ENCODE measurements at regions not wholly inside any gene's neighbourhood (a gene's known extent, or its start where the extent isn't known, plus 50 kb on each side); places are given as distances from the start of the nearest gene placed in this dataset.
"Not testable (repeated sequence)": the region's sequence is repeated elsewhere in the genome, so short reads cannot be mapped to it uniquely, and the experiment has no call there.

DNA sequence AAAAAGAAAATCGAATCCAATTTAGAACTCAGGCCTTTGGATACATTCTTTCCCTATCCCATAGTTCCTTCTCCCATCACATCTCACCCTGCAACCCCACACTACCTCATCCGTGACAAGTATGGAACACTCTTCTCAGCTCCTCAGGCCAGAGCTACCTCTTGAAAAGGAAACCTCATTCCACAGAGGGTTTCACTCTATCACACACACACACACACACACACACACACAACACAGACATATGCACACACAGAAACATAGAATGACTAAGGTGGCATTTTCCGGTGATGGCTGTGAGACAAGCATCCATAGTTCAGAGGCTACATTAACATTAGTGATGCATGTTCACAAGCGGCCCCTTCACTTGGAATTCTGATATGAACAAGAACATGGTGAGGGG is 122.0 kb upstream of the HES1 start:
- intact Hi-C loops (cut with DNase I) = loop anchor here (5.0 kb wide), 1 partner anchor 33 kb away; no protein-coding TSS in a partner anchor
- DNase-seq (ENCODE audit: low spot score) = no peak

DNA sequence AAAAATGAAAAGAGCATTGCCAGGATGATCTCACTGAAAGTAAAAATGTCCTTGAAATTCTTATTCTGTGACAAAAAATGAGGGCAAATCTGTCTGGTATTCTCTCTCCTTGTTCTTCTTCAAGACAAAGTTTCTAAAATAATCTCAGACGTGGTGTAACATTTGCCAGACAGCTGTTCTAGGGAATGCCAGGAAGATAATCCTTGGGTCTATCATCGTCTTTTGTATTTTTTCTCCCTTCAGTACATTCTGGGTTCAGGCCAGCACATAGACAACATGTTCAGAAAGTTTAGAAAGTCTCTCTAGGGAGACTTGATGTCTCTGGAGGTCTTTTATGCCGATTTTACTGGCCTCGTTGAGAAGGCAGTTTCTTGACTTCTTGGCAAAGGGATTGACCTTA is 121.2 kb upstream of the HES1 start:
- DNase-seq (ENCODE audit: low spot score) = no peak
- intact Hi-C loops (cut with DNase I) = loop anchor here (5.0 kb wide), 1 partner anchor 33 kb away; no protein-coding TSS in a partner anchor

DNA sequence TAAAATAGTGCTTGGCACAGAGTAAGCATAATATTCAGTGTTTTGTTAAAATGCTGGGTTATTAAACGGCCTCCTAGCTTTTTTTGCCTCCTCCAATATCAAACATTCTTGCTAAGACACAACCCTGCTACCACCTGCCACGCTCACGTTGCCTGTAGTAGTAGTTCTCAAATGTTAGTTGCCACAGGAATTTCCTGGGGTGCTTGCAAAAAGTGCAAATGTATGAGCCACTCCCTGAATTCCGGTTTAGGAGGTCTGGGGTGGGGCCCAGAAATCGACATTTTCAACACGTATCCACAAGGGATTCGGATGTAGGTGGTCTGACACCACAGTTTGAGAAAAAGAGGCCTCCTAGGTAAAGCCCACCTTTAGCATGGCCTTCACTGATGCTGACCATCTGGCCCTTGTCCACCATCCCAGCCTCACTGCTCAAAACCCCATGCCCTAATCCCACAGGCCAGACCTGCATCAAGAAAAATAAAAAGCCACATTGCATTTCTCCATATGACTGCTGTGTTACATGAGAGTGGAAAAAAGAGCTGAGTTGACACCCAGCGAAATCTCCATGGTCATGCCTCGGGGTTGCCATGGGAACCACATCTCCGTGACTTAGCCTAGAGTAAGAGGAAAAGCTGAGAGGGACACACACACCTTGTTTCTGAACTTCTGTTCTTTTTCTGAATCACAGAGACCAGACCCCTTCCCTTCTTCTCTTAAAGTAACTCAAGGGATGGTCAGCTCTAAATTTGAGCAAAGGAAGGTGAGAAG is 116.4 kb upstream of the HES1 start:
- intact Hi-C loops (cut with DNase I) = no loop called here
- DNase-seq (ENCODE audit: low spot score) = no peak

DNA sequence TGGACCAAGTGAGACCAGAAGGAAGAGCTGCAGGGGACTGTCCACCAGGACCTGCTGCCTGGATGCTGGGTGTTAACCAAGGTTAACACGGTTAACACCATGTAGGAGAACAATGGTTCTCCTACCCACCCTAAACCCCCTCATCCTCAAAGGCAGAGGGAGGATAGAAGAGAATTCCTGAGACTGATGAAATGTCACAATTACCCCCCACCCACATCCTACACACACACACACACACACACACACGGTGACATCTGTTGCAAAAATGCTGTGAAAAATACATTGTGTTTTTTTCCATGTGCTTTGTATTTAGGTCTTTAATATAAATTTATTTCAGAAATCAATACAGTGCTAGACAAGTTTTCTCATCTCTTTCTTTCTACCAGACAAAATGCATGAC is 113.9 kb upstream of the HES1 start:
- no peak for DNase-seq (ENCODE audit: low spot score)
- intact Hi-C loops (cut with DNase I) = no loop called here

DNA sequence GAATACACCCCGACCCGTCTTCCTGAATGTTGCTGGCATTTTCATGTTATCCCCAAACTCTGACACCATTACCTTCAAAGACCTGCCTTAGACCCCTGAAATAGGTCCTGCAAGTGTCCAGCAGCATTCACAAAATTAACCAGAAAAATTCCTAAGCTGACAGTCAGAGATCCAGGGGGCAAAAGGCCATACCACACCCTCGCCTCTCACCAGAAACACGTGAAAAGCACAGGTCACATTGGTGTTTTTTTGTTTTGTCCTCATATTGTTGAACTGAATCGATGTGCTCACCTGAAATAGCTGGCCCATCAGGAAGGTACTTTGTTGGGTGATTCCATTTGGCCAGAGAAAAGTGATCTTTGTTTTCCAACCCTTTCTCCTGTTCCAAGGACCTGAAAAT is 113.1 kb upstream of the HES1 start:
- intact Hi-C loops (cut with DNase I) = no loop called here
- no peak for DNase-seq (ENCODE audit: low spot score)

DNA sequence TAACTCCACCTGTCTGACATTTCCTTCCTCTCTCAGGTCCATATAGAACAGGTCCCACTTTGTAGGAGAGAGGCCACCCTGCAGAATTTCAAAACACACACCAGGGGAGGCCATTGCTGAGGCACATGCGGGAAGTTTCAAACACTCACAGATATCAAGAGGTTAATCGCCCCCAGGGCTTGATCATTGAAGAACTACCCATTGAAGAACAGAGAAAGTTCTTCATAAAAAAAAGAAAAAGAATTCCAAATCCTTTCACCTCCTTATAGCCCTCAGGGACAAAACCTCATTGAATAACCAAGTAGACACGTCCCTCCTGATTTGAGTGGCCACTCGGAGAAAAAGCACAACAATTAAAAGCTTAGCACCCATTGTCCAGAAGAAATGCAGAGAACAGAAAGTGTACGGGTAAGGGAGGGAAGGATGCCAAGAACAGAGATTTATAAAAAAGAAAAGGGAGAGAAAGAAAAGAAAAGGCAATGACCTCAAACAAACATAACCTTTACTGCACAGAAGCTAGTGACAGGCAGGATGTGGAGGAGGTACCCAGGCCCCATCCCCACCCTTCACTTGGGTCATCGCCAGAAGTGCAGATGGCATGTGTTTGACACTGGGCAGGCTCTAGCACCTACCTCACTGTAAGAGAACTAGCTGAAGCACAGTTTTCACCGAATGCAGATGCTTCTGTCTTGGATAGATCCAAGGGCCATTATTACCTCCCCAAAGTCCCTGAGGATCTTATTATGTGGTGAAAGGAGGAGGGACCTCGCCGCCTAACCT is 112.3 kb upstream of the HES1 start:
- intact Hi-C loops (cut with DNase I) = no loop called here
- no peak for DNase-seq (ENCODE audit: low spot score)

DNA sequence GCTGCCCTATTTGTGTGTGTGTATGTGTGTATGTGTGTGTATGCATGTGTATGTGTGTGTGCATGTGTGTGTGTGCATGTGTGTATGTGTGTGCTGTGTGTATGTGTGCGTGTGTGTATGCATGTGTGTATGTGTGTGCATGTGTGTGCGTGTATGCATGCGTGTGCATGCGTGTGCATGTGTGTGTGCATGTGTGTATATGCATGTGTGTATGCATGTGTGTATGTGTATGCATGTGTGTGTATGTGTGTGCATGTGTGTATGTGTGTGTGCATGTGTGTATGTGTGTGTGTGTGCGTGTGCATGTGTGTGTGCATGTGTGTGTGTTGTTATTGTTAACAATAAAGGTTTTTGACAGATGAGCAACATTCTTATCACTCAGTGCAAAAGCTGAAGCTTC is 110.8 kb upstream of the HES1 start:
- intact Hi-C loops (cut with DNase I) = no loop called here
- no peak for DNase-seq (ENCODE audit: low spot score)

DNA sequence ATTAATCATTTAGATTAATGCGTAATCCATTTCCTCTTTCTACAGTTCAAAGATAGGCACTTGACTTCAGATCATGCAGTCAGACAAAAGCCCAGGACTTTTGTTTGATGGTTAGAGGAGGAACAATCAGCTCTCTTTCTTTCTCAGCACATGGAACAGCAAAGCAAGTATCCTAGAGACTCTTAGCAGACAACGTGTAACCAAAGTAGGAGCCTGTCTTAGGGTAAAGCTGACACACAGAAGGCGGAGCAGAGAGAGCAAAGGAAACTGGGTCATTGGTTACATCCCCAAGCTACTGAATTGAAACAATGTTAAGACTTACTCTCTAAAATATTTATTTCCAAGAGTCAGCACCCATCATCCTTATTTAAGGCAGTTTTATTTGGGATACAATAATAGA is 110.0 kb upstream of the HES1 start:
- DNase-seq (ENCODE audit: low spot score) = no peak
- intact Hi-C loops (cut with DNase I) = no loop called here

DNA sequence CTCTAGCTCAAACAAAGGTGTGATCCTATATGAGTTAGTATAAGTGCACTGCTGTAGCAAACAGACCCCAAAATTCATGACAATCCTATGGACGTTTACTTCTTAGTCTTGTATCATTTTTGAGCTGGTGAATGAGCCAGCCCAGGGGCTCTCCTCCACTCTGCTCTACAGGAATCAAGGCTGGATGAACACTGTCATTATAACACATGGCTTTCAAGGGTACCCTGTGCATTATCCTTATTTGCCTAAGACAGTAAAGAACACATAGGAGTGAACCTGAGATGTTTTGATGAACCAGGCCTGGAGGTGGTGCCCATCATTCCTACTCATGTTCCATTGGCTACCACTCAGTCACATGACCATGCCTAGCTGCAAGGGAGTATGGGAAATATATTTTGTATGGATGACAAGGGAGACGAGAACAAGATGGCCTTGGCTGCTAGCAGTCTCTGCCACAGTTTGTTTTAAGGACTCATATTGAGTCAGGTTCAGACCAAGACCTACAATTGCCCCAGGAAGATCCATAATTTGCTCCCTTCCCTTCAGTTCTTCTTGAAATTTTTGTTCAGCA is 107.4 kb upstream of the HES1 start:
- DNase-seq (ENCODE audit: low spot score) = no peak
- intact Hi-C loops (cut with DNase I) = no loop called here

DNA sequence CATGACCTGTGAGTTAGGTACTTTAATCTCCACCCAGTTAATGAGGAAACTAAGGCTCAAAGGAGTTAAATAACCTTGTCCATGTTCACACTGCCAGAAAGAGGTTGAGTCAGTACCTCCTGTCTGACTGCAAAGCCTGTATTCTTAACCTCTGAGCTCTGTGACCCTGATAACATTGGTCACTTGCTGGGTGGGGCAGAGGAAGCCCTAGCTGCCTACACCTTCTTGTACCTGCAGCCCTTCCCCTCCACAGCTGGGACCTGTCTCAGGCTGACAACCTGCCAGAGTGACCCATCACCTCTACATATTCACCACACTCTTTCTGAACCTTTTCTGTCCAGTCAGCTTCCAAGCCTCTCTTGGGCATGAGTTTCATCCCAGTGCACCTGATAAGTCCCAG is 106.1 kb upstream of the HES1 start:
- intact Hi-C loops (cut with DNase I) = no loop called here
- no peak for DNase-seq (ENCODE audit: low spot score)

DNA sequence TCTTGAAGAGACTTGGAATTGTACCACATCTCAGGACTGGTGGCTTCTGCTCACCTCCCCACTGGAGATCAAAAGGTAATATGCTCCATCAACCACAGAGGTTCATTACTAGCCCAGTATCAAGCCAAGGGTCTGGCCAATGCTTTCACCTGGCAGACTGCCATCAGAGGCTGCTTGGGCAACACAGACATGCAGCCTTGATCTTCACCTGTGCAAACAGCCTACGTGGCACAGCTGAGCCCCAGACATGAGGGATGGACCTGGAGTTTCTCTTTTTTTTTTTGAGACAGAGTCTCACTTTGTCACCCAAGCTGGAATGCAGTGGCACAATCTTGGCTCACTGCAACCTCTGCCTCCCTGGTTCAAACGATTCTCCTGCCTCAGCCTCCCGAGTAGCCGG is 105.6 kb upstream of the HES1 start:
- intact Hi-C loops (cut with DNase I) = no loop called here
- no peak for DNase-seq (ENCODE audit: low spot score)

DNA sequence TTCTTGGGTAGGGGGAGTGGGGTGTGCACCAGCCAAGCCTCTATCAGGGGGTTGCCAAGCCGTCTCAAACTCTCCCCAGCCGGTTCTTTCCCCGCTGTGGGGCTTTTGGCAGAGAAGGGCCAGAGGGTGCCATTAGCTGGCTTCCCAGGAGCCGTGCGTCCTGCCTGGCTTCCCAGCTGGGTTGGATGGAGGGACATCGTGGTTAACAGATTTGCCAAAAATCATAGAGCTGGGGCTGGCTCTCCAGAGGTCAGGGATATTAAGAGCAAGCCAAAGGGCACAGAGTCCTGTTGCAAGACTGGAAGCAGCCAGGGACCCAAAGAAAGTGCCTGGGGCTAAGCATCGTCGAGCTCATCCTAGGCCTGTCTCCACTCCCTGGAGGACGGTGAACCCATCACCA is 104.6 kb upstream of the HES1 start:
- intact Hi-C loops (cut with DNase I) = no loop called here
- DNase-seq (ENCODE audit: low spot score) = no peak

DNA sequence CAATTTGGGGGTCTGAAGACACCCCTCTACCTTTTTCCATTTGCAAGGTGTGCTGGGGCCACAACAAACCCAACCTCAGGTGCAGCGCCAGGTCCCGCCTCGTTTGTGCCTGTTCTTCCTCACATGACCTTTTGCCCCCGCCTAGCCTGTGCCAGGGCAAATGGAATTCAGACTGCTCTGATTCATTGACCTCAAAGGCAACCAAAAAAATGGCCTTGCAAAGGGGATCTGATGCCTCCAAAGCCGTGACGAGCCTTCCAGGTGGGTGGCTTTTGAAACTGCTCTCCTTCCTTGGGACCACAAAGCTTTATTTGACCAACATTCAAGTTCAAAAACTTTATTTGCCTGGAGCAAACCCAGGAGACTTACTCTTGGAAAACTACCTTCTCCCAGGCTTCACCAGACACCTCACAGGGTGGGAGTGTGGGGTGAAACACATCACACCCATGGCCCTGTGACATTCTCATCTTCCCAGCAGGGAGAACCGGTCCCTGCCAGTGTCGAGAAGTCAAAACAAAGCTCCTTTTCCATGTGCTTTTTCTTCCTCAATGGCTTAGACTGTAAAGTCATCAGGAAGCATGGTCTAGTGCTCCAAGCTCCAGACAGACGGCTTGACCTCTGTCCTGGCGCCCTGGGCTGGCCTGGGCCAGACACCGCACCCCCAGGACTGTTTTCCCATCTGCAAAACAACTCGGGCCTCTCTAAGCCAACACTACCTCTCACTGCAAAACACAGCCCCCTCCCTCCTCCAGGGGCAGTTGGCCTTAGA is 103.9 kb upstream of the HES1 start:
- intact Hi-C loops (cut with DNase I) = no loop called here

DNA sequence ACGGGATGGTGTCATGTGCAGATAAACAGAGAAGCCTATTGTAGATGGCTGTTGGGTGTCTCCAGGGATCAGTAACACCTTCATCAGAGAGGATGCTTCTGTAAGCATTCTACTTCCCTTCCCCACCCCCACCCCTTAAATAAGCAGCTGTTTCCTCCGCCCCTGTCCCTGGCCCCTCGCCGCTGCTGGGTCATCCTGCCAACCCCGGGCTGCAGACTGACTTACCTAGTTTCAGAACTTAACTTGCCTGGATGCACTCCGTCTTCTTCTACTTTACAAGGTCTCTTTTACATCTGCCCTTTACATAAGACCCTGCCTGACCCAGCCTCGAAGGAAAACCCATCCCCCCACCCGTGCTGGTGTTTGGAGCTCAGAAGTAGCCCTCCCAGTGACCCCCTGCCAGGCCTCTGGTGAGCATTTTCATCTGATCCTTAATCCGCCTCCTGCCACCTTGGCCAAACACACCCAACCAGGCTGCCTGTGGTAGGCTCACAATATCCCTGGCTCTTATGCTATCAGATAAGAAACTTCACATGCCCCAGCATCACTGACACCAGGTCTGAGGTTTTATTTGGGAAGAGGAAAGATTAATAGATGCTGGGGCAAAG is 103.0 kb upstream of the HES1 start:
- no peak for DNase-seq (ENCODE audit: low spot score)
- intact Hi-C loops (cut with DNase I) = no loop called here

More for the DNA sequence above, 103.9 kb upstream of the HES1 start:
- DNase-seq (ENCODE audit: low spot score) = no peak

DNA sequence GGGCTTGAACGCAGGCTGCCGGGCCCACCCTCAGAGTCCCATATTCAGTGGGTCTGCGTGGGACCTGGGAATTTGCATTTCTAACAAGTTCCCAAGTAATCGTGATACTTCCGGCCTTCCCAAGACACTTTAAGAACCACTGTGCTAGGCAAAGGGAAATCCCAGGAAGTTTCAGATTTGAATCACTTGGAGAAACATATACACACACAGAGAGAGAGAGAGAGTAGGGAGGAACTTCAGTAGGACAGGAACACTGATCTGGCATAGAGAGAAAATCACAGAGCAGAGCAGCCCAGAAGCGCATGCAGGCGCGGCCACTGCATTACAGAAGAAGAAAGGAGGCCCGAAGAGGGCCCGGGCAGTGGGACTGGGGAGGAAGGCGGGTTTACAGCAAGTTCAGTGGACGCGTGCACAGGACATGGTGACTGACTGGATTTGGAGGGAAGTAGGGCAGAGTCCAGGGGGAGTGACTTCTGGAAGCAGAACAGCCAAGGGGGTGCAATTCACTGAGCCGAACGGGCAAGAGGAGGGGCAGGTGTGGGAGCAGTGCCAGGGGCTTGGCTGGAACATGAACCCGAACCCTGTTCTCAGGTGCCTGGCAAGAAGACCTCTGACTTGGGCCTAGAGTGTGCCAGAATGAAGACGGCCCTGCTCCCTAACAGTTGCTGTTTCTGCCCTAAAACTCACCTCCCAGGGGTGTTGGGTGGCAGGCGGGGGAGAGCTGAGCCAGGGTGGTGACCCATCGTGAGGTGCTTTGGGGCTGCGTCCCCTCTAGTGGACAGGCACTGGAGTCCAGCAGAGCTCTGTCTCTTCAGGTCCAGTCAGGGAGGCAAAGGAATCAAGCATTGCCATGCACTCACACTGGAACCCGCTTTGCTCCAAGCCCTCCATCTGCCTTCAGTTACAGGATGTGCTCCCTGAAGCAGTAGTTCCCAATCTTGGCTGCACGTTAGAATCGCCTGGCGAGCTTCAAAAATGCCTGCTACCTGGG is 101.3 kb upstream of the HES1 start:
- intact Hi-C loops (cut with DNase I) = no loop called here
- DNase-seq (ENCODE audit: low spot score) = no peak

DNA sequence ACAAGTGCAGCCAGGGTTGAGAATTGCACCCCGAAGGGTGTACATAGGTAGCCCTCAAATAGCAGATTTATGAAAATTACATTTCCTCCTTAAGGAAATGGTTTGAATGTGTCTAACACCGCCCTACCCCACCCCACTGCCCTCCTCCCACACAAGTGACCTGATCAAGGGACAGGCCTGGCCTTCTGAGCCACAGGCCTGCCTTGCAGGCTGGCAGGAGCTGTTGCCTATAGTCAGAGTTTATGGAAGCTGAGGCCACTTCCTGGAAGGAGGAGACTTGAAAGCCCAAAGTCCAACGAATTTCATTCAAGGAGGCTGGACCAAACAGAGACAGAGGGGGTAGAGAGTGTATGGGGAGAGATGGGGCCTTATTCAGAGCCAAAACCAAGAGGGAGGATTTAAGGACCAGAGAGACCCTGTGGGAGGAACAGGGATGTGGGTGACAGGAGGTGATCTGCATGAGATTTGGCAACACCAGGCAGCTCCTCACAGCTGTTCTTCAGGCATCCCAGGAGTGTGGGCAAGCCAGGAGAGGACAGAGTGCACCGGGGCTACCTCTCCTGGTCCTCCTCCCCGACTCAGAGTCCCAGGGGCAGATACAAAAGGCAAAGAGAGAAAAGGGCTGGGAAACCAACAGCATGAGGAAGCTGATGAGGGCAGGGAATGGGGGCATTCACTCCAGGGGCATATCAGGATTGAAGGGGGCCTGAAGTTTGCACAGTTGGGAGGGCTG is 100.4 kb upstream of the HES1 start:
- no peak for DNase-seq (ENCODE audit: low spot score)
- intact Hi-C loops (cut with DNase I) = no loop called here

DNA sequence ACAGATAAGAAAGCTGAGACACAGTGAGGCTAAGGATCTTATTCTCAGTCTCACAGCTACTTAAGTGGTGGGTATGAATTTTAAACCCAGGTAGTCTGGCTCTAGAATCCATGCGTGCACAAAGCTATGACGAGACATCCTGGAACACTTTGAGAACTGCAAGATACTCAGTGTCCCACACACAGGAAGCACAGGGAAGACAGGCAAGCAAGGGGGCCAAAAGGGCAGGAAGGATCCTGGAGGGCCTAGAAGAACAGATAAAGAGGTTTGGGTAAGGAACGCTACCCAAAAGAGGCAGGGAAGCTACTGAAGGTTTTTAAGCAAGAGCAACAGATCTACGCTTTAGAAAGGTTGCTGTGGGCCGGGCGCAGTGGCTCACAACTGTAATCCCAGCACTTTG is 99.1 kb upstream of the HES1 start:
- intact Hi-C loops (cut with DNase I) = no loop called here
- DNase-seq (ENCODE audit: low spot score) = no peak

DNA sequence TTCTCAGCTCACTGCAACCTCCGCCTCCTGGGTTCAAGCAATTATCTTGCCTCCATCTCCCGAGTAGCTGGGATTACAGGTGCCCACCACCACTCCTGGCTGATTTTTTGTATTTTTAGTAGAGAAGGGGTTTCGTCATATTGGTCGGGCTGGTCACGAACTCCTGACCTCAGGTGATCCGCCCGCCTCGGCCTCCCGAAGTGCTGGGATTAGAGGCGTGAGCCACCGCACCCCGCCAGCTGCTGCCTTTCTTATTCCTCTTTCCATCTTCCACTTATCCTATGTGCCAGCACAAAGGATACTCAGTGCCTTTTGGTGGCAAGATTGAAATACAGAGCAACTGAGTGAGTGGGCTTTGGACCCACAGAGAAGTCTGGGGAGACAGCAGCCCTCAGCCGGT is 97.6 kb upstream of the HES1 start:
- DNase-seq (ENCODE audit: low spot score); intact Hi-C loops (cut with DNase I): not testable (repeated sequence)
